IMR-90 (cell line): ENCODE measurements at regions not wholly inside any gene's neighbourhood (a gene's known extent, or its start where the extent isn't known, plus 50 kb on each side); places are given as distances from the start of the nearest gene placed in this dataset.

Experiments
- ATAC-seq: fragments of 200-7000 bp; cut with Tn5 transposase; 2 replicates; pipeline ENCODE4 v1.9.1; 2020; ENCODE audit warnings: low read depth, mild to moderate bottlenecking, moderate library complexity
- BruUV-seq: library from RNA; stranded (reverse); fragments of 400-500 nt; replicated peaks from 2 replicates; lab custom pipeline; 2021; lab: Mats Ljungman, UMichigan
- CTCF ChIA-PET: fragments of 300-600 bp; formaldehyde crosslinking; extraction: SDS; loops from one replicate; lab custom pipeline; 2021; ENCODE audit warnings: antibody characterized with exemption; lab: Yijun Ruan, JAX
- POLR2A ChIA-PET: fragments of 300-600 bp; sonication (Branson Sonifier 250); formaldehyde crosslinking; loops from one replicate; lab custom pipeline; 2022; ENCODE audit warnings: antibody characterized with exemption; ENCODE audit not compliant: unreplicated experiment; lab: Charles Lee
- DNase-seq: peaks from one replicate; pipeline ENCODE4 v3.0.0; 2013
- H2AFZ ChIP-seq: replicated peaks from 2 replicates; pipeline ENCODE3; 2013; ENCODE audit warnings: low read length, mild to moderate bottlenecking; ENCODE audit not compliant: poor library complexity
- H2AK5ac ChIP-seq: 2 replicates; pipeline ENCODE4 v1.6.1; 2013; ENCODE audit warnings: low read depth, low read length, inconsistent platforms
- H2AK9ac ChIP-seq: replicated peaks from 2 replicates; pipeline ENCODE3; 2013; ENCODE audit warnings: mild to moderate bottlenecking, low read depth, low read length, moderate library complexity; ENCODE audit not compliant: poor library complexity
- H2BK120ac ChIP-seq: 2 replicates; pipeline ENCODE4 v1.6.1; 2013; ENCODE audit warnings: low read depth, low read length, inconsistent platforms
- H2BK15ac ChIP-seq: 3 replicates; pipeline ENCODE4 v1.6.1; 2013; ENCODE audit warnings: low read depth, low read length, inconsistent platforms
- H2BK20ac ChIP-seq: 2 replicates; pipeline ENCODE4 v1.6.1; 2013; ENCODE audit warnings: low read depth, mild to moderate bottlenecking, inconsistent platforms, low read length, moderate library complexity
- H2BK5ac ChIP-seq: 2 replicates; pipeline ENCODE4 v1.6.1; 2013; ENCODE audit warnings: mild to moderate bottlenecking, low read depth, low read length, inconsistent platforms; ENCODE audit not compliant: poor library complexity, severe bottlenecking
- H3K14ac ChIP-seq: replicated peaks from 2 replicates; pipeline ENCODE4 v1.6.1; 2013; ENCODE audit warnings: low read depth, low read length, inconsistent platforms
- H3K18ac ChIP-seq: 2 replicates; pipeline ENCODE4 v1.6.1; 2013; ENCODE audit warnings: low read depth, low read length, control low read depth
- H3K23ac ChIP-seq: 2 replicates; pipeline ENCODE4 v1.6.1; 2013; ENCODE audit warnings: low read depth, low read length, inconsistent platforms
- H3K27ac ChIP-seq: 2 replicates; pipeline ENCODE4 v1.5.1; 2013; ENCODE audit warnings: mild to moderate bottlenecking, control low read depth, low read length; ENCODE audit not compliant: insufficient read depth
- H3K27me3 ChIP-seq: 2 replicates; pipeline ENCODE4 v1.6.1; 2013; ENCODE audit warnings: low read length; ENCODE audit not compliant: control insufficient read depth, insufficient read depth
- H3K36me3 ChIP-seq: 2 replicates; pipeline ENCODE4 v1.6.1; 2013; ENCODE audit warnings: low read length, mixed read lengths; ENCODE audit not compliant: control insufficient read depth, insufficient read depth
- H3K4ac ChIP-seq: 2 replicates; pipeline ENCODE4 v1.6.1; 2013; ENCODE audit warnings: low read depth, low read length, inconsistent platforms
- H3K4me1 ChIP-seq: 2 replicates; pipeline ENCODE4 v1.6.1; 2013; ENCODE audit warnings: low read length, mixed read lengths; ENCODE audit not compliant: control insufficient read depth, insufficient read depth
- H3K4me2 ChIP-seq: 2 replicates; pipeline ENCODE4 v1.6.1; 2013; ENCODE audit warnings: low read depth, mild to moderate bottlenecking, control low read depth, low read length, moderate library complexity
- H3K4me3 ChIP-seq: 2 replicates; pipeline ENCODE4 v1.5.1; 2013; ENCODE audit warnings: low read depth, mild to moderate bottlenecking, control low read depth, low read length, moderate library complexity; ENCODE audit not compliant: insufficient read depth
- H3K56ac ChIP-seq: 2 replicates; pipeline ENCODE4 v1.6.1; 2013; ENCODE audit warnings: low read length, inconsistent platforms; ENCODE audit not compliant: insufficient read depth; ENCODE audit errors: extremely low read depth
- H3K79me1 ChIP-seq, 2 experiments: 2 replicates each; pipeline ENCODE4 v1.6.1; 2013; ENCODE audit warnings: low read length in 2 of 2, inconsistent platforms in 1 of 2, low read depth in 1 of 2
- H3K9ac ChIP-seq: 2 replicates; pipeline ENCODE4 v1.6.1; 2013; ENCODE audit warnings: low read depth, low read length, control low read depth
- H3K9me1 ChIP-seq: 2 replicates; pipeline ENCODE4 v1.6.1; 2013; ENCODE audit warnings: low read length, inconsistent platforms; ENCODE audit not compliant: insufficient read depth
- H3K9me3 ChIP-seq: 2 replicates; pipeline ENCODE4 v1.6.1; 2013; ENCODE audit warnings: low read length; ENCODE audit not compliant: control insufficient read depth, insufficient read depth
- H4K20me1 ChIP-seq: 2 replicates; pipeline ENCODE4 v1.6.1; 2013; ENCODE audit warnings: low read length, inconsistent platforms; ENCODE audit not compliant: insufficient read depth
- H4K5ac ChIP-seq: 2 replicates; pipeline ENCODE4 v1.6.1; 2013; ENCODE audit warnings: mild to moderate bottlenecking, low read depth, low read length, control low read depth
- H4K8ac ChIP-seq, 2 experiments: 2 replicates each; pipeline ENCODE4 v1.6.1; 2013; ENCODE audit warnings: low read depth in 2 of 2, low read length in 2 of 2, control low read depth in 1 of 2, inconsistent platforms in 1 of 2
- H4K91ac ChIP-seq: 2 replicates; pipeline ENCODE4 v1.6.1; 2013; ENCODE audit warnings: low read depth, low read length, inconsistent platforms; ENCODE audit not compliant: insufficient read depth
- CEBPB ChIP-seq: IDR thresholded peaks from 2 replicates; pipeline ENCODE4 v1.6.1; 2012; ENCODE audit warnings: low read depth, low read length, improper control_type of control experiment
- CHD1 ChIP-seq: IDR thresholded peaks from 2 replicates; pipeline ENCODE4 v1.6.1; 2012; ENCODE audit warnings: low read depth, low read length, improper control_type of control experiment
- ELK1 ChIP-seq: fragments of 150-350 bp; IDR thresholded peaks from 2 replicates; pipeline ENCODE4 v1.6.1; 2016; ENCODE audit warnings: low read depth, mild to moderate bottlenecking, low read length, moderate library complexity, borderline replicate concordance
- MAFK ChIP-seq: IDR thresholded peaks from 2 replicates; pipeline ENCODE4 v1.6.1; 2012; ENCODE audit warnings: low read depth, low read length, improper control_type of control experiment
- MAZ ChIP-seq: IDR thresholded peaks from 2 replicates; pipeline ENCODE4 v1.6.1; 2012; ENCODE audit warnings: low read depth, mild to moderate bottlenecking, low read length, improper control_type of control experiment, moderate library complexity, borderline replicate concordance
- MXI1 ChIP-seq: IDR thresholded peaks from 2 replicates; pipeline ENCODE4 v1.6.1; 2012; ENCODE audit warnings: low read depth, mild to moderate bottlenecking, low read length, moderate library complexity, borderline replicate concordance
- NFE2L2 ChIP-seq: fragments of 150-350 bp; IDR thresholded peaks from 2 replicates; pipeline ENCODE4 v1.6.1; 2016; ENCODE audit warnings: low read depth, mild to moderate bottlenecking, low read length
- RCOR1 ChIP-seq: IDR thresholded peaks from 2 replicates; pipeline ENCODE4 v1.6.1; 2012; ENCODE audit warnings: mild to moderate bottlenecking, low read length, improper control_type of control experiment; ENCODE audit not compliant: insufficient replicate concordance
- RFX5 ChIP-seq: IDR thresholded peaks from 2 replicates; pipeline ENCODE4 v1.8.0; 2012; ENCODE audit warnings: low read depth, mild to moderate bottlenecking, low read length, moderate library complexity
- WGBS, 2 experiments: methylation state at CpG; one replicate each; pipeline versions ENCODE4 v1.1.5 to v1.1.7; 2013; ENCODE audit warnings: missing lambda C conversion rate in 2 of 2; ENCODE audit not compliant: insufficient read length in 1 of 2; ENCODE audit errors: extremely low coverage in 2 of 2; 5-methylcytosine and 5-hydroxymethylcytosine counted together
- dilution Hi-C: fragments of 300-500 bp; cut with HindIII; formaldehyde crosslinking; loops from one replicate; pipeline ENCODE4 v1.14.3; 2018; ENCODE audit warnings: low sequenced_read_pairs; ENCODE audit not compliant: unreplicated experiment
- in situ Hi-C: fragments of 300-500 bp; cut with MboI; formaldehyde crosslinking; loops from 3 replicates; pipeline ENCODE4 v1.14.3; 2019; ENCODE audit warnings: low sequenced_read_pairs, inconsistent platforms, mixed read lengths
- intact Hi-C: fragments of 100-400 bp; cut with micrococcal nuclease; formaldehyde crosslinking; loops from 2 replicates; pipeline ENCODE4 v1.10.0; 2022

- POLR2A ChIA-PET, result no interaction called here
Measured at GRCh38 chr4:173584506-173584905, 54.5 kb upstream of the HAND2 start.

More at GRCh38 chr4:173584506-173584905, 54.5 kb upstream of the HAND2 start:
- in situ Hi-C loops (no loop called here), dilution Hi-C loops (no loop called here), intact Hi-C loops (no loop called here)
- Histone ChIP-seq H3K36me3 (no peaks in the 10 kb centered on the region), H3K18ac (no peak overlapping the region), H2AK5ac (no peak overlapping the region), H3K4me1 (no peaks in the 10 kb centered on the region), H2AFZ (no peak overlapping the region), H2BK120ac (no peak overlapping the region), H4K5ac (no peak overlapping the region), H4K91ac (no peak overlapping the region), H3K27me3 (no peaks in the 10 kb centered on the region; the same call in 1 of the 2 replicates), H3K56ac (no peak overlapping the region), H3K9me1 (no peaks in the 10 kb centered on the region), H2BK15ac (no peak overlapping the region), H3K4me2 (no peak overlapping the region), H3K4ac (no peak overlapping the region), H2BK20ac (no peak overlapping the region), H3K14ac (no peak overlapping the region), H4K8ac (no peak overlapping the region), H3K27ac (no peak overlapping the region), H2BK5ac (no peak overlapping the region), H3K23ac (no peak overlapping the region), H2AK9ac (no peak overlapping the region), H3K4me3 (no peak overlapping the region), H3K79me1 (no peaks in the 10 kb centered on the region), H4K20me1 (no peaks in the 10 kb centered on the region), H3K9me3 (no peaks in the 10 kb centered on the region), H3K9ac (no peak overlapping the region)
- DNase-seq, result no peak
- TF ChIP-seq NFE2L2 (no peak), RFX5 (no peak), CEBPB (no peak), MXI1 (no peak), ELK1 (no peak), CHD1 (no peak), MAZ (no peak), MAFK (no peak), RCOR1 (no peak)
- no TSS peak for BruUV-seq
- 20% methylated on average over 1 of the region's 4 CpGs; no CpG with 5 or more reads in 1 of the 2 experiments for WGBS, 2 experiments
- CTCF ChIA-PET, result interaction anchor here (0.7 kb wide), 1 partner anchor 11 kb away, joined by 3 read pairs; no protein-coding TSS in a partner anchor
- no peak for ATAC-seq
